Prostate gland (tissue), 2 donors: ENCODE measurements at regions not wholly inside any gene's neighbourhood (a gene's known extent, or its start where the extent isn't known, plus 50 kb on each side); places are given as distances from the start of the nearest gene placed in this dataset.

Experiments used
- DNase-seq: peaks from one replicate; pipeline ENCODE4 v3.0.0-alpha.2; 2019; ENCODE audit warnings: low spot score
- H3K27ac ChIP-seq, 2 donors: fragments of 200-600 bp; sonication (generic); 2 replicates each; pipeline ENCODE4 v1.5.1; 2017 to 2019
- H3K27me3 ChIP-seq: fragments of 200-600 bp; sonication (generic); replicated peaks from 2 replicates; pipeline ENCODE4 v1.5.1; 2019; ENCODE audit not compliant: insufficient read depth
- H3K36me3 ChIP-seq, 2 donors: fragments of 200-600 bp; sonication (generic); 1 replicate in 1 of 2; 2 replicates in 1 of 2; pipeline versions ENCODE4 v1.5.1 to v1.8.1; 2017 to 2019
- H3K4me1 ChIP-seq: fragments of 200-600 bp; sonication (generic); replicated peaks from 2 replicates; pipeline ENCODE4 v1.5.1; 2019
- H3K4me3 ChIP-seq, 2 donors: fragments of 200-600 bp; sonication (generic); 2 replicates each; pipeline ENCODE4 v1.5.1; 2017 to 2019
- H3K9me3 ChIP-seq: fragments of 200-600 bp; sonication (generic); 2 replicates; pipeline ENCODE4 v1.5.1; 2017
- POLR2A ChIP-seq: fragments of 450-650 bp; IDR thresholded peaks from one replicate; pipeline ENCODE4 v1.6.1; 2016; ENCODE audit warnings: antibody characterized with exemption, mild to moderate bottlenecking
- POLR2AphosphoS5 ChIP-seq: sonication (generic); formaldehyde crosslinking; IDR thresholded peaks from one replicate; pipeline ENCODE4 v1.6.1; 2017; ENCODE audit warnings: antibody characterized with exemption
- WGBS: methylation state at CpG from one replicate; pipeline ENCODE4 v1.1.5; 2018; 5-methylcytosine and 5-hydroxymethylcytosine counted together
- intact Hi-C: fragments of 100-400 bp; cut with DNase I; formaldehyde crosslinking; loops from one replicate; pipeline ENCODE4 v1.14.2; 2022
- TF ChIP-seq, protein P1 (sequence below), 4 experiments: fragments of 200-600 bp in 2 of 4; fragments of 450-650 bp in 2 of 4; sonication (generic) in 2 of 4; IDR thresholded peaks; 1 replicate in 3 of 4; 2 replicates in 1 of 4; pipeline ENCODE4 v1.5.1; 2016 to 2019; ENCODE audit warnings: antibody characterized with exemption in 4 of 4, mild to moderate bottlenecking in 2 of 4, moderate library complexity in 2 of 4

DNA sequence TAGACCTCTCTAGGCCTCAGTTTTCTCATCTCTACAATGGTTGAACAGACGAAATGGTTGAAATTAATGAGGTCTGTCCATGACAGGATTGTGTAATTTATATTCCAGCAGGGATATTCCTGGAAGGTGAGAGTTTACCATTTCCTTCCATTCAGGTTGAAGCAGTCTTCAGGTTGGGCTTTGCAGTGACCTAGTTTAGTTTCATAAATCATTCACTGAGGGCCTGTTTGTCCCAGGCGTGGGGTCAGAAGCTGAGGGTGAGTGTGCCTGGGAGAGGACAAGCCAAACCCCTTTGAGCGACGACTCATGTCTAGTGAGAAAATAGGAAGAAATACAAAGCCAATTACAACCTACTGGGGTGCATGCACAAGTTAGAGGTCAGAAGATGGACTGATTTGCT lies 57.2 kb upstream of the CACNA2D3 start:
- WGBS, result 65% methylated on average over 4 of the region's 4 CpGs

DNA sequence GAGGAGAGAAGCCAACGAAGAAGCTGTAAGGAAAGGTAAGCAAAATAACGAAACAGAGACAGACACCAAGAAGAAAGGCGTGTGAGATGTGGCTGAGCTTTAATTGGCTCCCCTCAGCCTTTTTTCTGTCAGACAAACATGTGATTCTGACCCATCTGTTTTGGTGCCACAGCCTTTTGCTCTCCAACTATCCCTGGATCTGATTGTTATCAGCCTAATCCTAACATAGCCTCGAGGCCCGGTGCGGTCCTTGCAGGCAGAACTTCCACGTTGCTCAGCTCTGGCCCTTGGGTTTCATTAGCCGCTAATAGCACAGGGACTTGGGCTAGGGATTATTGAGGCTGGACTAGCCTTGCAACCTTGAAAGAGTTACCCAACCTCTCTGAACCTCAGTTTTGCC lies 57.9 kb upstream of the CACNA2D3 start:
- DNase-seq, result no peak
- no peak overlapping the region for H3K27ac ChIP-seq
- intact Hi-C loops, result no loop called here
- 87% methylated on average over 8 of the region's 8 CpGs for WGBS
- H3K9me3 ChIP-seq, result no peaks in the 10 kb centered on the region
- H3K4me3 ChIP-seq, result no peak overlapping the region
- H3K27me3 ChIP-seq, result no peaks in the 10 kb centered on the region
- no peak for TF ChIP-seq POLR2A
- TF ChIP-seq POLR2AphosphoS5, result no peak
- TF ChIP-seq, protein P1, sequence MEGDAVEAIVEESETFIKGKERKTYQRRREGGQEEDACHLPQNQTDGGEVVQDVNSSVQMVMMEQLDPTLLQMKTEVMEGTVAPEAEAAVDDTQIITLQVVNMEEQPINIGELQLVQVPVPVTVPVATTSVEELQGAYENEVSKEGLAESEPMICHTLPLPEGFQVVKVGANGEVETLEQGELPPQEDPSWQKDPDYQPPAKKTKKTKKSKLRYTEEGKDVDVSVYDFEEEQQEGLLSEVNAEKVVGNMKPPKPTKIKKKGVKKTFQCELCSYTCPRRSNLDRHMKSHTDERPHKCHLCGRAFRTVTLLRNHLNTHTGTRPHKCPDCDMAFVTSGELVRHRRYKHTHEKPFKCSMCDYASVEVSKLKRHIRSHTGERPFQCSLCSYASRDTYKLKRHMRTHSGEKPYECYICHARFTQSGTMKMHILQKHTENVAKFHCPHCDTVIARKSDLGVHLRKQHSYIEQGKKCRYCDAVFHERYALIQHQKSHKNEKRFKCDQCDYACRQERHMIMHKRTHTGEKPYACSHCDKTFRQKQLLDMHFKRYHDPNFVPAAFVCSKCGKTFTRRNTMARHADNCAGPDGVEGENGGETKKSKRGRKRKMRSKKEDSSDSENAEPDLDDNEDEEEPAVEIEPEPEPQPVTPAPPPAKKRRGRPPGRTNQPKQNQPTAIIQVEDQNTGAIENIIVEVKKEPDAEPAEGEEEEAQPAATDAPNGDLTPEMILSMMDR (IDR thresholded peaks at IDR 0.05), result no peak
- H3K36me3 ChIP-seq, result no peaks in the 10 kb centered on the region
- H3K4me1 ChIP-seq, result no peaks in the 10 kb centered on the region

More for the DNA sequence above, 57.2 kb upstream of the CACNA2D3 start:
- intact Hi-C loops, result no loop called here
- Histone ChIP-seq H3K27ac (no peak overlapping the region), H3K36me3 (no peaks in the 10 kb centered on the region), H3K4me1 (no peaks in the 10 kb centered on the region), H3K4me3 (no peak overlapping the region), H3K27me3 (no peaks in the 10 kb centered on the region), H3K9me3 (no peaks in the 10 kb centered on the region)
- TF ChIP-seq, protein P1 (IDR thresholded peaks at IDR 0.05), result no peak
- TF ChIP-seq POLR2A (no peak), POLR2AphosphoS5 (no peak)
- DNase-seq, result no peak

DNA sequence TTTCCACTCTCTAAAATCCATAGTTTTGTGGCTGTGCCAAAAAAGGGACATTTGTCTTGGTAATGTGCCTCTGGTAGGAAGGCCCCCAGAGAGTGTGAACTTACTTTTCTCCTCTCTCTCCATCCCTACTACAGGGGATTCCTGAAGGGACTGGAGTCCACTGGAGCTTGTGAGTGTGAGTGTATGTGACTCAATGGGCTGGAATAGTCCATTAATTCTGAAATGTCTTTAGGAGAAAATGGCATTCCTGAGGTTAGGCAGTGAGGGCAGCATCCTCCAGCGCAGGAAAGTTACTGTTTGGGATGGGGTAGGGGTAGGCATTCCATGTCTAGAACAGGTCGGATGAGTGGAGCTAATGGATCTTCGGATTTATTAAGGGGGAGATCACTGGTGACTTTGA lies 59.8 kb upstream of the CACNA2D3 start:
- no peak for DNase-seq
- intact Hi-C loops, result no loop called here
- Histone ChIP-seq H3K4me3 (no peak overlapping the region), H3K27me3 (no peaks in the 10 kb centered on the region), H3K27ac (no peak overlapping the region), H3K4me1 (no peaks in the 10 kb centered on the region), H3K36me3 (no peaks in the 10 kb centered on the region), H3K9me3 (no peaks in the 10 kb centered on the region)
- TF ChIP-seq POLR2AphosphoS5, result no peak
- TF ChIP-seq, protein P1 (IDR thresholded peaks at IDR 0.05), result no peak
- no peak for TF ChIP-seq POLR2A
- WGBS, result 96% methylated on average over 3 of the region's 3 CpGs

DNA sequence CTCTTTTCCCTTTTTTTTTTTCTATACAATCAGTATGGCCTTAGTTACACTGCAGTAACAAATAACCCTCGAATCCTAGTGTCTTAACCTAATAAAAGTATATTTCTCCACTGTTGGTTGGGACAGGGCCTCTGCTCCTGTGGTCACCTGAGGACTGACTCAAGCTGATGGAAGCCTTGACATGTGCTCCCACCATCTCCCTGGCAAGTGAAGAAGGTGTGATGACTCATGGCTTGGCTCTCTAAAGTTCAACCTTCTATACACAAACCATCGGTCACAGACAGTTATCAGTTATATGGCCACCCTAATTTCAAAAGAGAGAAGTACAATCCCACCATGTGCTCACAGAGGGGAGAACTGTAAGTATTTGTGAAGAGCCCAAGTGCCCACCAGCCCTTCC lies 65.8 kb upstream of the CACNA2D3 start:
- Histone ChIP-seq H3K36me3 (no peaks in the 10 kb centered on the region), H3K9me3 (no peaks in the 10 kb centered on the region), H3K4me3 (no peak overlapping the region), H3K4me1 (no peaks in the 10 kb centered on the region), H3K27me3 (no peaks in the 10 kb centered on the region), H3K27ac (no peak overlapping the region)
- intact Hi-C loops, result no loop called here
- no peak for DNase-seq
- 81% methylated on average over 2 of the region's 2 CpGs for WGBS
- TF ChIP-seq, protein P1 (IDR thresholded peaks at IDR 0.05), result no peak
- TF ChIP-seq POLR2AphosphoS5 (no peak), POLR2A (no peak)

DNA sequence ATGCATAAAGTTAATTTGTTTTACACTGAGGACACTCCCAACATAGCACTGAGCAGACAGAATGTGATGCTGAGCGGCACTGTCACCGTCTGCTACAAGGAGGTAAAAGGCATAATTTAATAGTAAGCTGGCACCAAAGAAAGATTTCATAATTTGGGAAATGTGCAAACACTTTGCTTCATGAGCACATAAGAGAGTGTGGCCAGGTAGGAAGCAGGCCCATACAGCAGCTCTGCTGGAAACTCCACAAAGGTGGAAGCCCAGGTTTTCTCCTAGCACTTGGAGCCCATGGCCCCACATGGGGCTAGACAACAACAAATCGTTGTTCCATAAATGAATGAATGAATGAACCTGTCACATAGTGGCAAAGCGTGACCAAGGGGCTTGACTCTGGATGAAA lies 68.5 kb upstream of the CACNA2D3 start:
- H3K27ac ChIP-seq, result no peak overlapping the region
- WGBS, result 82% methylated on average over 4 of the region's 4 CpGs
- H3K36me3 ChIP-seq, result no peaks in the 10 kb centered on the region
- TF ChIP-seq POLR2A (no peak), POLR2AphosphoS5 (no peak)
- TF ChIP-seq, protein P1 (IDR thresholded peaks at IDR 0.05), result no peak
- no peaks in the 10 kb centered on the region for H3K4me1 ChIP-seq
- H3K9me3 ChIP-seq, result no peaks in the 10 kb centered on the region
- H3K27me3 ChIP-seq, result no peaks in the 10 kb centered on the region
- no peak overlapping the region for H3K4me3 ChIP-seq
- intact Hi-C loops, result no loop called here
- no peak for DNase-seq
